ENCODE measurements at regions not wholly inside any gene's neighbourhood (a gene's known extent, or its start where the extent isn't known, plus 50 kb on each side); places are given as distances from the start of the nearest gene placed in this dataset.
"Not testable (repeated sequence)": the region's sequence is repeated elsewhere in the genome, so short reads cannot be mapped to it uniquely, and the experiment has no call there.

- not testable (repeated sequence) for TF ChIP-seq TBL1XR1 (IDR thresholded peaks at IDR 0.05; ENCODE audit: low read depth, low read length); POU2F2 (IDR thresholded peaks at IDR 0.05; ENCODE audit: borderline replicate concordance, low read depth, low read length); ZNF274 (IDR thresholded peaks at IDR 0.05; ENCODE audit: insufficient read depth, insufficient read length); ATF2 (IDR thresholded peaks at IDR 0.05; ENCODE audit: low read length); EP300 (IDR thresholded peaks at IDR 0.05; ENCODE audit: borderline replicate concordance in 1 of 2, control insufficient read depth in 1 of 2, low read depth in 2 of 2, low read length in 2 of 2); EZH2 (IDR thresholded peaks at IDR 0.05; ENCODE audit: borderline replicate concordance, control insufficient read depth, low read depth, low read length); POLR2A (IDR thresholded peaks at IDR 0.05; ENCODE audit: low read depth, low read length); SMC3 (IDR thresholded peaks at IDR 0.05; ENCODE audit: borderline replicate concordance, low read length); ELK1 (IDR thresholded peaks at IDR 0.05; ENCODE audit: low read depth, low read length)
- TF ChIP-seq, protein P1, sequence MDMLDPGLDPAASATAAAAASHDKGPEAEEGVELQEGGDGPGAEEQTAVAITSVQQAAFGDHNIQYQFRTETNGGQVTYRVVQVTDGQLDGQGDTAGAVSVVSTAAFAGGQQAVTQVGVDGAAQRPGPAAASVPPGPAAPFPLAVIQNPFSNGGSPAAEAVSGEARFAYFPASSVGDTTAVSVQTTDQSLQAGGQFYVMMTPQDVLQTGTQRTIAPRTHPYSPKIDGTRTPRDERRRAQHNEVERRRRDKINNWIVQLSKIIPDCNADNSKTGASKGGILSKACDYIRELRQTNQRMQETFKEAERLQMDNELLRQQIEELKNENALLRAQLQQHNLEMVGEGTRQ (IDR thresholded peaks at IDR 0.05; ENCODE audit: borderline replicate concordance, low read depth, low read length) = not testable (repeated sequence)
- TF ChIP-seq, protein P2, sequence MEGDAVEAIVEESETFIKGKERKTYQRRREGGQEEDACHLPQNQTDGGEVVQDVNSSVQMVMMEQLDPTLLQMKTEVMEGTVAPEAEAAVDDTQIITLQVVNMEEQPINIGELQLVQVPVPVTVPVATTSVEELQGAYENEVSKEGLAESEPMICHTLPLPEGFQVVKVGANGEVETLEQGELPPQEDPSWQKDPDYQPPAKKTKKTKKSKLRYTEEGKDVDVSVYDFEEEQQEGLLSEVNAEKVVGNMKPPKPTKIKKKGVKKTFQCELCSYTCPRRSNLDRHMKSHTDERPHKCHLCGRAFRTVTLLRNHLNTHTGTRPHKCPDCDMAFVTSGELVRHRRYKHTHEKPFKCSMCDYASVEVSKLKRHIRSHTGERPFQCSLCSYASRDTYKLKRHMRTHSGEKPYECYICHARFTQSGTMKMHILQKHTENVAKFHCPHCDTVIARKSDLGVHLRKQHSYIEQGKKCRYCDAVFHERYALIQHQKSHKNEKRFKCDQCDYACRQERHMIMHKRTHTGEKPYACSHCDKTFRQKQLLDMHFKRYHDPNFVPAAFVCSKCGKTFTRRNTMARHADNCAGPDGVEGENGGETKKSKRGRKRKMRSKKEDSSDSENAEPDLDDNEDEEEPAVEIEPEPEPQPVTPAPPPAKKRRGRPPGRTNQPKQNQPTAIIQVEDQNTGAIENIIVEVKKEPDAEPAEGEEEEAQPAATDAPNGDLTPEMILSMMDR (IDR thresholded peaks at IDR 0.05 in 2 of 3, conservative IDR thresholded peaks at IDR 0.05 in 1 of 3; ENCODE audit: control insufficient read depth in 2 of 3, extremely low read depth in 1 of 3, insufficient read depth in 1 of 3, low read depth in 3 of 3, low read length in 3 of 3) = not testable (repeated sequence)
- TF ChIP-seq, protein P3, sequence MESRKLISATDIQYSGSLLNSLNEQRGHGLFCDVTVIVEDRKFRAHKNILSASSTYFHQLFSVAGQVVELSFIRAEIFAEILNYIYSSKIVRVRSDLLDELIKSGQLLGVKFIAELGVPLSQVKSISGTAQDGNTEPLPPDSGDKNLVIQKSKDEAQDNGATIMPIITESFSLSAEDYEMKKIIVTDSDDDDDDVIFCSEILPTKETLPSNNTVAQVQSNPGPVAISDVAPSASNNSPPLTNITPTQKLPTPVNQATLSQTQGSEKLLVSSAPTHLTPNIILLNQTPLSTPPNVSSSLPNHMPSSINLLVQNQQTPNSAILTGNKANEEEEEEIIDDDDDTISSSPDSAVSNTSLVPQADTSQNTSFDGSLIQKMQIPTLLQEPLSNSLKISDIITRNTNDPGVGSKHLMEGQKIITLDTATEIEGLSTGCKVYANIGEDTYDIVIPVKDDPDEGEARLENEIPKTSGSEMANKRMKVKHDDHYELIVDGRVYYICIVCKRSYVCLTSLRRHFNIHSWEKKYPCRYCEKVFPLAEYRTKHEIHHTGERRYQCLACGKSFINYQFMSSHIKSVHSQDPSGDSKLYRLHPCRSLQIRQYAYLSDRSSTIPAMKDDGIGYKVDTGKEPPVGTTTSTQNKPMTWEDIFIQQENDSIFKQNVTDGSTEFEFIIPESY (IDR thresholded peaks at IDR 0.05) = not testable (repeated sequence)
These were observed 4767.6 kb upstream of the OR11H1 start for GRCh38 chr22:10760418-10760817.

All from GM12878 (cell line).